ENCODE measurements at regions not wholly inside any gene's neighbourhood (a gene's known extent, or its start where the extent isn't known, plus 50 kb on each side); places are given as distances from the start of the nearest gene placed in this dataset.

GRCh38 chr12:88362439-88362838 is 217.8 kb downstream of the KITLG start (continued):
- TF ChIP-seq ZBTB49 (tag by site-specific recombination; IDR thresholded peaks at IDR 0.05; ENCODE audit: low read depth) (no peak), ZBTB48 (tag by site-specific recombination; IDR thresholded peaks at IDR 0.05) (no peak), ZBTB7A (tag by site-specific recombination; IDR thresholded peaks at IDR 0.05; ENCODE audit: low read depth) (no peak), TRIM28 (IDR thresholded peaks at IDR 0.05; ENCODE audit: borderline replicate concordance, low read length) (no peak), ZNF555 (tag by site-specific recombination; conservative IDR thresholded peaks at IDR 0.05) (no peak), PRDM2 (tag by site-specific recombination; IDR thresholded peaks at IDR 0.05; ENCODE audit: borderline replicate concordance) (no peak), ZNF843 (tag by site-specific recombination; IDR thresholded peaks at IDR 0.05) (no peak), ZNF121 (tag by site-specific recombination; IDR thresholded peaks at IDR 0.05) (no peak), SCRT1 (tag by site-specific recombination; IDR thresholded peaks at IDR 0.05; ENCODE audit: borderline replicate concordance) (no peak), PRDM1 (tag by site-specific recombination; IDR thresholded peaks at IDR 0.05) (no peak), ZNF184 (tag by site-specific recombination; IDR thresholded peaks at IDR 0.05) (no peak)

GRCh38 chr12:88365403-88365802 is 214.9 kb downstream of the KITLG start:
- no peak overlapping the region for H3K4me3 ChIP-seq (ENCODE audit: low read depth, low read length)
- H3K9me3 ChIP-seq (ENCODE audit: control insufficient read depth, insufficient read depth, low read depth, low read length) = no peaks in the 10 kb centered on the region
- ChIA-PET POLR2A (no interaction called here), CTCF (no interaction called here)
- no peaks in the 10 kb centered on the region for H3K4me1 ChIP-seq (ENCODE audit: control insufficient read depth, insufficient read depth, low read length)
- H3K36me3 ChIP-seq (ENCODE audit: control insufficient read depth in 2 of 2, insufficient read depth in 1 of 2, low read length in 2 of 2) = no peaks in the 10 kb centered on the region
- H3K27ac ChIP-seq (ENCODE audit: extremely low read depth, low read depth, low read length) = no peak overlapping the region
- TF ChIP-seq ZNF623 (tag by site-specific recombination; IDR thresholded peaks at IDR 0.05) = no peak
- TF ChIP-seq SCRT1 (tag by site-specific recombination; IDR thresholded peaks at IDR 0.05; ENCODE audit: borderline replicate concordance) = no peak
- no peak for TF ChIP-seq ZNF692 (tag by site-specific recombination; IDR thresholded peaks at IDR 0.05)
- TF ChIP-seq TRIM28 (IDR thresholded peaks at IDR 0.05; ENCODE audit: borderline replicate concordance, low read length) = no peak
- no peak for TF ChIP-seq TCF7L2 (IDR thresholded peaks at IDR 0.05; ENCODE audit: borderline replicate concordance, low read depth, low read length)
- no peak for TF ChIP-seq ZNF571 (tag by site-specific recombination; IDR thresholded peaks at IDR 0.05)
- no peak for TF ChIP-seq ZBTB26 (tag by site-specific recombination; optimal IDR thresholded peaks at IDR 0.05)
- no peak for TF ChIP-seq ZNF544 (tag by site-specific recombination; IDR thresholded peaks at IDR 0.05)
- no peak for TF ChIP-seq ZNF23 (tag by site-specific recombination; IDR thresholded peaks at IDR 0.05; ENCODE audit: borderline replicate concordance)
- no peak for TF ChIP-seq ZNF311 (tag by site-specific recombination; IDR thresholded peaks at IDR 0.05; ENCODE audit: borderline replicate concordance)
- no peak for TF ChIP-seq PRDM10 (tag by site-specific recombination; IDR thresholded peaks at IDR 0.05)
- no peak for TF ChIP-seq ZNF629 (tag by site-specific recombination; IDR thresholded peaks at IDR 0.05)
- no peak for TF ChIP-seq ZNF366 (tag by site-specific recombination; conservative IDR thresholded peaks at IDR 0.05)
- no peak for TF ChIP-seq KLF7 (tag by site-specific recombination; IDR thresholded peaks at IDR 0.05; ENCODE audit: borderline replicate concordance)
